ENCODE measurements at regions not wholly inside any gene's neighbourhood (a gene's known extent, or its start where the extent isn't known, plus 50 kb on each side); places are given as distances from the start of the nearest gene placed in this dataset.

DNA sequence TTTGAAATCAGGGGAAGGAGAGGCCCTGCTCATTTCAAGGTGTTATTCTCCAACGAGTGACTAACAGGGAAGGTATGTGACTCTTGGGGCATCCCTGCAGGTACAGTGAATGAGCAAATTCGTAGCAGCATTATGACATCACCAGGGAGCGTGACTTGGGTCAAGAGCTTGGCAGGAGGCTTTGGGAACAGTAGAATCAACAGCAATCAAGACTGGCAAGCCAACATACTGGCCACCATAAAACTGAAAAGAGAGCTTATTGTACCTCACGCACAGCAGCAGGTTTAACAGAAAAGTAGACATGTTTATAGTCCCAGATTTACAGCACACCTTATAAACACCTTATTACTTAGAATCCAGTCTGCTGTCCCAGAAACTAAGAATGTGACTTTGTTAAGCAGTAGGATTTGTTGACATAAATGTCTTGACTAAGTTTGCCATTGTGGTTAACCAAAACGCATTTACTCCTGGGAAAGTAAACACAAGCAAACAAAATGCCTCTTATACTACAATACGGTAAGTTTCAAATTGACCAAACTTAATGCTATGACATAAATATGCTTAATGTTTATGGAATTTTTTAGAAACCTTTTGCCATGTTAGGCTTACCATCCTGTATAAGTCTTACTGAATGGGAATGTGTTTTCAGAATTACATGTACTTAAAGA is 297.8 kb downstream of the NPR3 start:
- TF ChIP-seq, protein P1, sequence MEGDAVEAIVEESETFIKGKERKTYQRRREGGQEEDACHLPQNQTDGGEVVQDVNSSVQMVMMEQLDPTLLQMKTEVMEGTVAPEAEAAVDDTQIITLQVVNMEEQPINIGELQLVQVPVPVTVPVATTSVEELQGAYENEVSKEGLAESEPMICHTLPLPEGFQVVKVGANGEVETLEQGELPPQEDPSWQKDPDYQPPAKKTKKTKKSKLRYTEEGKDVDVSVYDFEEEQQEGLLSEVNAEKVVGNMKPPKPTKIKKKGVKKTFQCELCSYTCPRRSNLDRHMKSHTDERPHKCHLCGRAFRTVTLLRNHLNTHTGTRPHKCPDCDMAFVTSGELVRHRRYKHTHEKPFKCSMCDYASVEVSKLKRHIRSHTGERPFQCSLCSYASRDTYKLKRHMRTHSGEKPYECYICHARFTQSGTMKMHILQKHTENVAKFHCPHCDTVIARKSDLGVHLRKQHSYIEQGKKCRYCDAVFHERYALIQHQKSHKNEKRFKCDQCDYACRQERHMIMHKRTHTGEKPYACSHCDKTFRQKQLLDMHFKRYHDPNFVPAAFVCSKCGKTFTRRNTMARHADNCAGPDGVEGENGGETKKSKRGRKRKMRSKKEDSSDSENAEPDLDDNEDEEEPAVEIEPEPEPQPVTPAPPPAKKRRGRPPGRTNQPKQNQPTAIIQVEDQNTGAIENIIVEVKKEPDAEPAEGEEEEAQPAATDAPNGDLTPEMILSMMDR (IDR thresholded peaks at IDR 0.05), result no peak

DNA sequence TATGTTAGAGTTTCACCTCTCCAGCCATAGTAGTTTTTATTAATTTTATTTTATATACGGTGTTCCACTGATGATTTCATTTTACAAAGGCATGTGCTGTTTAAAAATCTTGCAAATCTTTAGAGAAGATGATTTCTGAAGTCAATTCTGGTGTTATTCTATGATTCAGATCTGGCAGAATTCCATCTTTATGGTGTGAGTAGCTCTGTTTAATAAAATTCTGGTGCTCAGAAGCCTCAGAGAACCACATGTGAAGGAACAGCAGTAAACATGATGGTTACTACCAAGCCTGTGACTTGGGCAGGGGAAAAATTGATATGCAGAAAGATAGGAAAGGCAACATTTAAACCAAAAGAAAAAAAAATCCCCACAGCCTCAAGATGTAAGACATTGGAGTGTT is 299.7 kb downstream of the NPR3 start:
- TF ChIP-seq, protein P1 (IDR thresholded peaks at IDR 0.05), result no peak

DNA sequence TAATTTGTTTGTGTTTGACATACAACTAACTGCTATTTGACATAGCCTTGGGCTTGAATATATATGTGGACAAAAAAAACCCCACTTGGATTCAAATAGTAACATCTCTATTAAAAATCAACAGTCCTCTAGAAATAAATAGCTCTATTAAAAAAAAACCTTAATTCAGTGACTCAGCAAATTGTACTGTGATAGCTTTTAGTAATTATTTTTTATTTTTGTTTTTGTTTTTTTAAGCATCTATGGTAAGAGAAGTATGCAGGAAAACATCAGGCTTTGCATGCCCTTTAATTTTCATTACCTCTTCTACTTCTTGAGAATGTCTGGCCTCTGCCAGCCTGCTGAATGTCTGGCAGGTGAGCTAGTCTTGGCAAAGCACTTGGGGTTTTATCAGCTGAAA is 300.7 kb downstream of the NPR3 start:
- TF ChIP-seq, protein P1 (IDR thresholded peaks at IDR 0.05), result no peak

DNA sequence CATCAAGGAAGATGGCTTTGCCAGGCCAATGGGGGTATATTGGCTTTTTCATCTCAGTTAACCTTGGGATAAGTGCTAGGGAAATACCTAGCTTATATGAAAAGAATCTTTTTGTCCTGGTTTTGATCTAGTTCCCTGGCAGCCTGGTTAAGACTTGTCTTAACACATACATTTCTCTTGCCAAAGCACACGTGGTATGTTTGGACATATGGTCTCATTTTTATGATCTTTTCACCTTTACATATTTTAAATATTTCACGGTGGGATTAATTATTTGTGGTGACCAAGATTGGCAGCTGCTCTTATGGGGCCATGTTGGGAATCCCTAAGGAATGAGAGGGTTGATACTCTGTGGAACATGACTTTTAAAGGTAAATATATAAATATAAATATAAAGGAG is 312.5 kb downstream of the NPR3 start:
- TF ChIP-seq, protein P1 (IDR thresholded peaks at IDR 0.05), result no peak

DNA sequence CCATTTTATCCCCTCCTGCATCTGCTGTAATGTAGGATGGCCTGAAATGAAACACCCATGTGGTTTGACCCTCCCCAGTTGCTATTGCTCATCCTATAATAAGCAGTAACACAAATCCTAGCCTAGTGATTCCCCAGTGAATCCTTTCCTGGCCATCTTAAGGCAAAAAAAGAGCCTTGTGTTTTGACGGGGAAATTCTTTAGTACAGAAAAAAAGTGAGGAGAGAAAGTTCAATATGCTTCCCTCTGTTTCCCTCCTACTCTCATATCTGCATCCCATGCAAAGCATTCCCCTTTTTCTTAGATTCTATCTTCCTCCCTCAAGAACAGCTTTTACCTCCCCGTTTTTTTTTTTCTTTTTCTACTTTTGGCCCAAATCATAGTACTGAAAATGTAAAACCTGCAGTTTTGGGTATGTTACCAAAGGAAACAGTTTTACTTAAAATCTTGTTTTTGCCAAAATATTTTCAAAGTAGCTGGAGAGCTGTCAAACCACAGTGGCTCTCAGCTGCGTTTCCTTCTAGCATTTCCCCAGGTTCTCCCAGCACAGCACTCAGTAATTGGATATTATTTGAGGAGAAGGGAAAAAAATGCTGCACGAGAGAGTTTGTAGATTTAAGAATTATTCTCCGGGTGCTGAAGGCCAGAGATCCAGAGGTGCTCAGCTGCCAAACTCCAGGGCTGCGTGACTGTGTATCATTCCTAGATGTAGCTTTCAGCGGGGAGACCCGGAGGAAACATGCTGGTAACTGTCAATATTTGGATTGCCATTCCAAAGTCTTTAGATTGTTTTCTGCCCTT is 321.4 kb downstream of the NPR3 start:
- TF ChIP-seq, protein P1 (IDR thresholded peaks at IDR 0.05), result no peak

DNA sequence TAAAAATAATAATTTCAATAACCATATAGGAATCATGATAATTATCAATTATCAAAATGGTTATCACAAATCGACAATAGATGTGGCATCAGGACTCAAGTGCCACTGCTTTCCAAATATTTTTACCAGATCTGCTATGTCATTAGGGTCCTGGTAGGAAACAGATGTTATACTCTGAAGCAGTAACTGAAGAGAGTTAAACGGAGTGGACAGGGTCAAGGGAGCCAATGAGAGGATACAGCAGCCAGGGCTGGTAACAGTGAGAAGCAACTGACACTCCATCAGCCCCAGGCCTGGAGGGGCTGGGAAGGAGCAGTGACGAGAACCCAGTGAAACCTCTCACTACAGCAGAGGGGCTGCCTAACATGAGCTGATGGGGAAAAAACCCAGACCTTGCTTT is 322.4 kb downstream of the NPR3 start:
- TF ChIP-seq, protein P1 (IDR thresholded peaks at IDR 0.05), result no peak

DNA sequence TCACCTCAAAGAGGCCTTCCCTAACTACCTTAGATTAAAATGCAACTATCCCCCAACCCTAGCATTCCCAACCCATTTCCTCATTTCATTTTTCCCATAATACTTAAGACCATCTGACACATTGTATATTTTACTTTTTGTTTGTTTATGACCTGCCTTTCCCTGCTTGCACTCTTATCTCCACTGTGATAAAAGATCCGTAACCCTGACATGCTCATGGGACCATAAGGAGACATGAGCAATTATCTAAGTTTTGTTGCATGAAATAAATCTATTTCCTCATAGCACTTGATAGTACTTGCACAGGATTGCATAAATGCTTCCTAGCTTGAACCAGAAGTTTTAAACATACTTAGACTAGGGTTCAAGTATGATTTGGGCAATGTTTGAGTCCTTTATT is 323.7 kb downstream of the NPR3 start:
- TF ChIP-seq, protein P1 (IDR thresholded peaks at IDR 0.05), result no peak
